Activated T-cell treated with anti-CD3 and anti-CD28 coated beads, Interleukin-2, amount 50 U/mL, for 24 hours (primary cell): ENCODE measurements at regions not wholly inside any gene's neighbourhood (a gene's known extent, or its start where the extent isn't known, plus 50 kb on each side); places are given as distances from the start of the nearest gene placed in this dataset.
A peak's percentile ranks its signal among the peaks of the same experiment; 100 is the strongest.

Experiments
- DNase-seq: peaks from one replicate; pipeline ENCODE4 v3.0.0-alpha.2; 2020
- H3K27ac Mint-ChIP-seq: 2 replicates; pipeline ENCODE4 v1.8.0; 2020; ENCODE audit warnings: mild to moderate bottlenecking, mixed read lengths
- H3K27me3 Mint-ChIP-seq: 2 replicates; pipeline ENCODE4 v1.8.0; 2020; ENCODE audit warnings: mixed read lengths
- H3K36me3 Mint-ChIP-seq: 2 replicates; pipeline ENCODE4 v1.8.0; 2020; ENCODE audit warnings: low read depth, mixed read lengths
- H3K4me1 Mint-ChIP-seq: 2 replicates; pipeline ENCODE4 v1.8.0; 2020; ENCODE audit warnings: low read depth, mixed read lengths
- H3K4me3 Mint-ChIP-seq: 2 replicates; pipeline ENCODE4 v1.8.0; 2020; ENCODE audit warnings: mild to moderate bottlenecking, moderate library complexity, mixed read lengths
- H3K9me3 Mint-ChIP-seq: 2 replicates; pipeline ENCODE4 v1.8.0; 2020; ENCODE audit warnings: mixed read lengths

GRCh38 chr14:50013198-50013918 is 103.0 kb downstream of the VCPKMT start:
- H3K9me3 Mint-ChIP-seq: no peaks in the 10 kb centered on the region
- H3K4me3 Mint-ChIP-seq: no peak overlapping the region
- peaks cover 28% of the 10 kb centered on the region for H3K4me1 Mint-ChIP-seq
- H3K27ac Mint-ChIP-seq: no peak overlapping the region
- no peaks in the 10 kb centered on the region for H3K27me3 Mint-ChIP-seq
- H3K36me3 Mint-ChIP-seq: peaks cover 12% of the 10 kb centered on the region
- no peak for DNase-seq

- Mint-ChIP-seq H3K4me3 (no peak overlapping the region), H3K27me3 (no peaks in the 10 kb centered on the region), H3K27ac (no peak overlapping the region), H3K4me1 (peaks cover 25% of the 10 kb centered on the region), H3K36me3 (peaks cover 12% of the 10 kb centered on the region), H3K9me3 (no peaks in the 10 kb centered on the region)
- DNase-seq: no peak
Measured at GRCh38 chr14:50013934-50014333, 102.4 kb downstream of the VCPKMT start.

GRCh38 chr14:50014809-50015430 is 101.5 kb downstream of the VCPKMT start:
- Mint-ChIP-seq H3K4me1 (peaks cover 29% of the 10 kb centered on the region), H3K27ac (no peak overlapping the region), H3K4me3 (no peak overlapping the region), H3K36me3 (peaks cover 18% of the 10 kb centered on the region), H3K9me3 (peaks cover 7% of the 10 kb centered on the region), H3K27me3 (no peaks in the 10 kb centered on the region)
- DNase-seq: no peak

GRCh38 chr14:50015716-50016115 is 100.7 kb downstream of the VCPKMT start:
- Mint-ChIP-seq H3K36me3 (peaks cover 19% of the 10 kb centered on the region), H3K27me3 (no peaks in the 10 kb centered on the region), H3K4me3 (no peak overlapping the region), H3K9me3 (peaks cover 14% of the 10 kb centered on the region), H3K4me1 (peaks cover 34% of the 10 kb centered on the region), H3K27ac (no peak overlapping the region)
- DNase-seq: no peak

GRCh38 chr14:50018201-50018932 is 98.0 kb downstream of the VCPKMT start:
- Mint-ChIP-seq H3K9me3 (peaks cover 16% of the 10 kb centered on the region), H3K36me3 (peaks cover 28% of the 10 kb centered on the region), H3K27ac (no peak overlapping the region), H3K4me3 (no peak overlapping the region), H3K27me3 (no peaks in the 10 kb centered on the region), H3K4me1 (peaks cover 49% of the 10 kb centered on the region)
- DNase-seq: no peak

GRCh38 chr14:50018933-50019210 is 97.5 kb downstream of the VCPKMT start:
- Mint-ChIP-seq H3K36me3 (peaks cover 28% of the 10 kb centered on the region), H3K4me1 (peaks cover 51% of the 10 kb centered on the region), H3K27me3 (no peaks in the 10 kb centered on the region), H3K4me3 (no peak overlapping the region), H3K27ac (no peak overlapping the region), H3K9me3 (peaks cover 16% of the 10 kb centered on the region)
- DNase-seq: no peak

GRCh38 chr14:50020184-50020583 is 96.2 kb downstream of the VCPKMT start:
- peaks cover 48% of the 10 kb centered on the region for H3K4me1 Mint-ChIP-seq
- no peak for DNase-seq
- H3K27ac Mint-ChIP-seq: peak overlapping the region; percentile 19
- peaks cover 16% of the 10 kb centered on the region for H3K9me3 Mint-ChIP-seq
- no peak overlapping the region for H3K4me3 Mint-ChIP-seq
- no peaks in the 10 kb centered on the region for H3K27me3 Mint-ChIP-seq
- H3K36me3 Mint-ChIP-seq: peaks cover 32% of the 10 kb centered on the region

GRCh38 chr14:50020799-50021198 is 95.6 kb downstream of the VCPKMT start:
- peak overlapping the region; percentile 85 for H3K27ac Mint-ChIP-seq

GRCh38 chr14:50021261-50022031 is 94.9 kb downstream of the VCPKMT start:
- no peak for DNase-seq
- H3K36me3 Mint-ChIP-seq: peaks cover 40% of the 10 kb centered on the region
- H3K27me3 Mint-ChIP-seq: no peaks in the 10 kb centered on the region
- peak overlapping the region; percentile 85 for H3K27ac Mint-ChIP-seq
- peak overlapping the region; percentile 8 for H3K4me3 Mint-ChIP-seq
- H3K4me1 Mint-ChIP-seq: peaks cover 41% of the 10 kb centered on the region
- H3K9me3 Mint-ChIP-seq: peaks cover 24% of the 10 kb centered on the region

More at GRCh38 chr14:50020799-50021198, 95.6 kb downstream of the VCPKMT start:
- Mint-ChIP-seq H3K4me3 (no peak overlapping the region), H3K36me3 (peaks cover 39% of the 10 kb centered on the region), H3K27me3 (no peaks in the 10 kb centered on the region), H3K4me1 (peaks cover 46% of the 10 kb centered on the region), H3K9me3 (peaks cover 22% of the 10 kb centered on the region)
- DNase-seq: no peak

- no peak overlapping the region for H3K27ac Mint-ChIP-seq
- H3K36me3 Mint-ChIP-seq: peaks cover 40% of the 10 kb centered on the region
- H3K4me1 Mint-ChIP-seq: peaks cover 40% of the 10 kb centered on the region
- peaks cover 24% of the 10 kb centered on the region for H3K9me3 Mint-ChIP-seq
- no peaks in the 10 kb centered on the region for H3K27me3 Mint-ChIP-seq
- no peak overlapping the region for H3K4me3 Mint-ChIP-seq
- DNase-seq: no peak
Measured at GRCh38 chr14:50022661-50023060, 93.7 kb downstream of the VCPKMT start.

GRCh38 chr14:50023671-50024490 is 92.5 kb downstream of the VCPKMT start:
- Mint-ChIP-seq H3K9me3 (peaks cover 24% of the 10 kb centered on the region), H3K4me3 (no peak overlapping the region), H3K36me3 (peaks cover 46% of the 10 kb centered on the region), H3K27ac (no peak overlapping the region), H3K27me3 (no peaks in the 10 kb centered on the region), H3K4me1 (peaks cover 42% of the 10 kb centered on the region)
- DNase-seq: no peak

- H3K36me3 Mint-ChIP-seq: peaks cover 42% of the 10 kb centered on the region
- H3K4me3 Mint-ChIP-seq: no peak overlapping the region
- H3K9me3 Mint-ChIP-seq: peaks cover 15% of the 10 kb centered on the region
- no peak overlapping the region for H3K27ac Mint-ChIP-seq
- H3K27me3 Mint-ChIP-seq: no peaks in the 10 kb centered on the region
- no peak for DNase-seq
- peaks cover 38% of the 10 kb centered on the region for H3K4me1 Mint-ChIP-seq
Measured at GRCh38 chr14:50025073-50025472, 91.3 kb downstream of the VCPKMT start.

GRCh38 chr14:50025776-50026175 is 90.6 kb downstream of the VCPKMT start:
- H3K4me1 Mint-ChIP-seq: peaks cover 34% of the 10 kb centered on the region
- H3K27ac Mint-ChIP-seq: no peak overlapping the region
- H3K4me3 Mint-ChIP-seq: no peak overlapping the region
- DNase-seq: no peak
- peaks cover 38% of the 10 kb centered on the region for H3K36me3 Mint-ChIP-seq
- peaks cover 10% of the 10 kb centered on the region for H3K9me3 Mint-ChIP-seq
- no peaks in the 10 kb centered on the region for H3K27me3 Mint-ChIP-seq

- H3K4me1 Mint-ChIP-seq: peaks cover 33% of the 10 kb centered on the region
- H3K27ac Mint-ChIP-seq: no peak overlapping the region
- DNase-seq: no peak
- no peaks in the 10 kb centered on the region for H3K27me3 Mint-ChIP-seq
- peaks cover 37% of the 10 kb centered on the region for H3K36me3 Mint-ChIP-seq
- H3K4me3 Mint-ChIP-seq: no peak overlapping the region
- peaks cover 10% of the 10 kb centered on the region for H3K9me3 Mint-ChIP-seq
Measured at GRCh38 chr14:50026396-50026795, 90.0 kb downstream of the VCPKMT start.
